ENCODE measurements at regions not wholly inside any gene's neighbourhood (a gene's known extent, or its start where the extent isn't known, plus 50 kb on each side); places are given as distances from the start of the nearest gene placed in this dataset.

DNA sequence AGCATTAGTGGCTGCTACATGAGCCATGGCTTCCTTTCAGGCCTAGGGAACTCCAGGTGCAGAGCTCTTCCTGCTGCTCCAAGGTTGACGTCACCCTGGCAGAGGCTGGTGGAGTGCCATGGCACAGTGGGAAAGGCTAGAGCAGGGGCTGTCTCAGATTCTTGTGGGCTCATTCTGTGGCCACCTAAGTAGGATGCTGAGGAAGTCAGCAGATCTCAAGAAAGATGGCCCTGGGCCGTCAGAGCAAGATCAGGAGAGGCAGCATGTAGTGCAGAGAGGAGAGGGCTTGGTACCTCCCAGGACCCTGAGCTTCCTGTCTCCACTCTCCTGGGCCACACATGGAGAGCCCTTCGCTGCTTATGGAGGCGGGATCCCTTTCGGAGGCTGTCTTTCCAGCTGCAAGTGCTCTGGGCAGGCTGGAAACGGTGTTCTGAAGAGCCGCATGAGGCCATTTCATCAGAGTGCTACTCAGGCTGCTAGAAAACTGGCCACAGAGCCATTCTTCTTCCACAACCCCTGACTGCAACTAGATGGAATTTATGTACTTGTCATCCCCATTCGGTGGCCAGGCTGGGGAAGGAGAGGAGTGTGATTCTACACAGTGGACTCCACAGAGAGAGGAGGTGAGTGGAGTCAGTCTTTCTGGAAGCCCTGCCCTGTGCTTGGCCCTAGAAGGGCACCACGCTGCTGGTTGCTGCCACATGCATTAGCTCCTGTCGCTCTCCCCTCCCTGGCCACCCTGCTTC is 304.2 kb downstream of the RPS24 start:
- TF ChIP-seq SUZ12 (IDR thresholded peaks at IDR 0.05) = no peak
- no peak for TF ChIP-seq FOXM1 (IDR thresholded peaks at IDR 0.05; ENCODE audit: borderline replicate concordance)
- no peak for TF ChIP-seq SP1 (IDR thresholded peaks at IDR 0.05)
- TF ChIP-seq, protein P1, sequence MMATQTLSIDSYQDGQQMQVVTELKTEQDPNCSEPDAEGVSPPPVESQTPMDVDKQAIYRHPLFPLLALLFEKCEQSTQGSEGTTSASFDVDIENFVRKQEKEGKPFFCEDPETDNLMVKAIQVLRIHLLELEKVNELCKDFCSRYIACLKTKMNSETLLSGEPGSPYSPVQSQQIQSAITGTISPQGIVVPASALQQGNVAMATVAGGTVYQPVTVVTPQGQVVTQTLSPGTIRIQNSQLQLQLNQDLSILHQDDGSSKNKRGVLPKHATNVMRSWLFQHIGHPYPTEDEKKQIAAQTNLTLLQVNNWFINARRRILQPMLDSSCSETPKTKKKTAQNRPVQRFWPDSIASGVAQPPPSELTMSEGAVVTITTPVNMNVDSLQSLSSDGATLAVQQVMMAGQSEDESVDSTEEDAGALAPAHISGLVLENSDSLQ (IDR thresholded peaks at IDR 0.05) = no peak
- TF ChIP-seq TARDBP (IDR thresholded peaks at IDR 0.05) = no peak
- no peak for TF ChIP-seq NFRKB (IDR thresholded peaks at IDR 0.05)
- TF ChIP-seq LEF1 (IDR thresholded peaks at IDR 0.05; ENCODE audit: borderline replicate concordance) = no peak
- no peak for TF ChIP-seq ELF4 (IDR thresholded peaks at IDR 0.05)
- TF ChIP-seq HDGF (IDR thresholded peaks at IDR 0.05; ENCODE audit: borderline replicate concordance) = no peak
- no peak for TF ChIP-seq BHLHE40 (IDR thresholded peaks at IDR 0.05; ENCODE audit: borderline replicate concordance)
- no peak for TF ChIP-seq FOXK2 (IDR thresholded peaks at IDR 0.05)
- TF ChIP-seq CTBP1 (IDR thresholded peaks at IDR 0.05; ENCODE audit: borderline replicate concordance) = no peak
- no peak for TF ChIP-seq L3MBTL2 (conservative IDR thresholded peaks at IDR 0.05)

All from HEK293T (cell line).